ENCODE measurements at regions not wholly inside any gene's neighbourhood (a gene's known extent, or its start where the extent isn't known, plus 50 kb on each side); places are given as distances from the start of the nearest gene placed in this dataset.

GRCh38 chr9:108677776-108678175 lies 178.0 kb downstream of the ACTL7B start:
- TF ChIP-seq CTCF (IDR thresholded peaks at IDR 0.05), result no peak
- TF ChIP-seq POLR2AphosphoS5 (IDR thresholded peaks at IDR 0.05), result no peak
- no peak for TF ChIP-seq POLR2A (IDR thresholded peaks at IDR 0.05)
- no peak for TF ChIP-seq EP300 (IDR thresholded peaks at IDR 0.05)
- Histone ChIP-seq H3K36me3 (no peaks in the 10 kb centered on the region), H3K4me1 (no peaks in the 10 kb centered on the region), H3K27me3 (no peaks in the 10 kb centered on the region), H3K4me3 (no peak overlapping the region), H3K27ac (no peak overlapping the region), H3K9me3 (no peaks in the 10 kb centered on the region)
- 91 to 98% (median 94%) methylated on average over 6 of the region's 6 CpGs for WGBS, 5 donors
- no peak for DNase-seq
- intact Hi-C loops (cut with DNase I; ENCODE audit: low total_unique reads), result no loop called here

DNA sequence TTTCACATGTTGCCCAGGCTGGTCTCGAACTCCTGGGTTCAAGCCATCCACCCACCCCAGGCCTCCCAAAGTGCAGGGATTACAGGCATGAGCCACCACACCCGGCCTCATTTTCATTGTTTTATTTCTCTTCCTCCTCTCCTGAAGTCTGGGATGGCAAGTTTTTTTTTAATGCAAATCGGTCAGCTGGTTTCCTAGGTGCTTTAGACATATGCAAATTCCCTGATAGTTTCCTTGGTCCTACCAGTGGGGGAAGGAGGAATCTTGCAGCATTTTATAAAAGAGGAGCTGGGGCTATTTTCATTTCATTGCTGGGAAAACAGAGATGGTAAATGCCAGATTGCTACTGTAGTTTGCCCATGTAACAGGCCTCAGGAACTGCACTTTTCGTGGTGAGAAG lies 179.4 kb downstream of the ACTL7B start:
- intact Hi-C loops (cut with DNase I; ENCODE audit: low total_unique reads), result no loop called here
- Histone ChIP-seq H3K4me3 (no peak overlapping the region), H3K36me3 (no peaks in the 10 kb centered on the region), H3K27me3 (no peaks in the 10 kb centered on the region), H3K4me1 (no peaks in the 10 kb centered on the region), H3K9me3 (no peaks in the 10 kb centered on the region), H3K27ac (no peak overlapping the region)
- WGBS, 5 donors, result 64 to 81% (median 76%) methylated on average over 4 of the region's 4 CpGs
- DNase-seq, result no peak
- TF ChIP-seq EP300 (IDR thresholded peaks at IDR 0.05) (no peak), POLR2A (IDR thresholded peaks at IDR 0.05) (no peak), CTCF (IDR thresholded peaks at IDR 0.05) (no peak), POLR2AphosphoS5 (IDR thresholded peaks at IDR 0.05) (no peak)

- intact Hi-C loops (cut with DNase I; ENCODE audit: low total_unique reads), result no loop called here
- H3K27me3 ChIP-seq, result no peaks in the 10 kb centered on the region
- no peak for DNase-seq
- TF ChIP-seq EP300 (IDR thresholded peaks at IDR 0.05) (no peak), POLR2A (IDR thresholded peaks at IDR 0.05) (no peak), CTCF (IDR thresholded peaks at IDR 0.05) (no peak), POLR2AphosphoS5 (IDR thresholded peaks at IDR 0.05) (no peak)
- no peak overlapping the region for H3K27ac ChIP-seq
- no peak overlapping the region for H3K4me3 ChIP-seq
- H3K36me3 ChIP-seq, result no peaks in the 10 kb centered on the region
- 63 to 87% (median 86%) methylated on average over 2 of the region's 2 CpGs for WGBS, 5 donors
- H3K9me3 ChIP-seq, result no peaks in the 10 kb centered on the region
- H3K4me1 ChIP-seq, result no peaks in the 10 kb centered on the region
Observed at GRCh38 chr9:108675708-108676107, 180.1 kb downstream of the ACTL7B start.

DNA sequence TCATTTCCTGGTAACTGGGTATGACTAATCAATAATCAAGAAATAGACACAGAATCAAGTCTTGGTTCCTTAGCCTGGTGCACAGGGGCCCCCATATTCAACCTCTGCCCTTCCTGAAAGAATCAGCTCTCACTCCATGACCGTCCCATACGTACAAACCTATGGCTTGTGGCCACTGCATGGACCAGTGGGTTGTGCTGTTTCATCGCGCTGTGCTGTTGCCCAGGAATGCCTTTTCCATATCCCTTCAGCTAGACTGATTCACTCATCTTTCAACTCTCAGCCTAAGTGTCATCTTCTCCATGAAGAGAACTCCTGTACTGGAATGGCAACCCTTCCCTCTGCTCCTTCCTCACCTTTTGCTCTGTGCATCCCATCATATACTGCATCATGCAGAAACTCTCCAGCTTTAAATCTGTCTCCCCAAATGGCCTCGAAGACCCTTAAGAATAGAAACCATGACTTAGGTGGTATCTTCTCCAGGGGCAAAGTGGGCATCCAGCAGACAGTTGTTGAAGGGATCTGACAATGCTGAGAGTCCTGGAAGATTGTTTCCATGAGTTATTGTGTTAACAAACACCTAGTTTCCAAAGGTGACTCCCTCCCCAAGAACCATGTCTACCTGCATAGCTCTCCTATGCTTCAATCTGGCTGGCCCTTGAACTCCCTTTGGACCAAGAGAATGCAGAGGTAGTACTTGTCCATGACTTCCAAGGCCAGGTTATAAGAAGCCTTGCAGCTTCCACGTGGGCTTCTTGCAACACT lies 180.8 kb downstream of the ACTL7B start:
- no peaks in the 10 kb centered on the region for H3K4me1 ChIP-seq
- no peak overlapping the region for H3K27ac ChIP-seq
- intact Hi-C loops (cut with DNase I; ENCODE audit: low total_unique reads), result no loop called here
- no peaks in the 10 kb centered on the region for H3K27me3 ChIP-seq
- no peak overlapping the region for H3K4me3 ChIP-seq
- no peaks in the 10 kb centered on the region for H3K36me3 ChIP-seq
- DNase-seq, result no peak
- WGBS, 5 donors, result 86 to 91% (median 90%) methylated on average over 6 of the region's 6 CpGs
- TF ChIP-seq POLR2A (IDR thresholded peaks at IDR 0.05) (no peak), EP300 (IDR thresholded peaks at IDR 0.05) (no peak), POLR2AphosphoS5 (IDR thresholded peaks at IDR 0.05) (no peak), CTCF (IDR thresholded peaks at IDR 0.05) (no peak)
- H3K9me3 ChIP-seq, result no peaks in the 10 kb centered on the region
